ENCODE measurements at regions not wholly inside any gene's neighbourhood (a gene's known extent, or its start where the extent isn't known, plus 50 kb on each side); places are given as distances from the start of the nearest gene placed in this dataset.

GRCh38 chr10:7027913-7028808, 382.7 kb downstream of the SFMBT2 start (continued):
- TF ChIP-seq AFF4 (CRISPR knock-in tag; IDR thresholded peaks at IDR 0.05): no peak
- TF ChIP-seq, protein P1, sequence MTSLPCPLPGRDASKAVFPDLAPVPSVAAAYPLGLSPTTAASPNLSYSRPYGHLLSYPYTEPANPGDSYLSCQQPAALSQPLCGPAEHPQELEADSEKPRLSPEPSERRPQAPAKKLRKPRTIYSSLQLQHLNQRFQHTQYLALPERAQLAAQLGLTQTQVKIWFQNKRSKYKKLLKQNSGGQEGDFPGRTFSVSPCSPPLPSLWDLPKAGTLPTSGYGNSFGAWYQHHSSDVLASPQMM (CRISPR knock-in tag; IDR thresholded peaks at IDR 0.05): no peak
- TF ChIP-seq DACH1 (IDR thresholded peaks at IDR 0.05; ENCODE audit: partially characterized antibody): peak; percentile 80
- TF ChIP-seq EZH2 (IDR thresholded peaks at IDR 0.05; ENCODE audit: borderline replicate concordance, low read depth, low read length): no peak
- no peak for TF ChIP-seq ZKSCAN3 (CRISPR knock-in tag; IDR thresholded peaks at IDR 0.05)
- no peak for TF ChIP-seq IRF2 (CRISPR knock-in tag; IDR thresholded peaks at IDR 0.05)
- TF ChIP-seq BCOR (IDR thresholded peaks at IDR 0.05): peak; percentile 75
- no peak for TF ChIP-seq ZNF551 (CRISPR knock-in tag; IDR thresholded peaks at IDR 0.05)
- no peak for TF ChIP-seq ZC3H4 (CRISPR knock-in tag; IDR thresholded peaks at IDR 0.05; ENCODE audit: borderline replicate concordance)
- no peak for TF ChIP-seq RHOXF2B (CRISPR knock-in tag; conservative IDR thresholded peaks at IDR 0.05)
- no peak for TF ChIP-seq CSDE1 (IDR thresholded peaks at IDR 0.05)
- TF ChIP-seq SREBF1 (IDR thresholded peaks at IDR 0.05; ENCODE audit: borderline replicate concordance, low read depth, low read length): no peak
- TF ChIP-seq, protein P2, sequence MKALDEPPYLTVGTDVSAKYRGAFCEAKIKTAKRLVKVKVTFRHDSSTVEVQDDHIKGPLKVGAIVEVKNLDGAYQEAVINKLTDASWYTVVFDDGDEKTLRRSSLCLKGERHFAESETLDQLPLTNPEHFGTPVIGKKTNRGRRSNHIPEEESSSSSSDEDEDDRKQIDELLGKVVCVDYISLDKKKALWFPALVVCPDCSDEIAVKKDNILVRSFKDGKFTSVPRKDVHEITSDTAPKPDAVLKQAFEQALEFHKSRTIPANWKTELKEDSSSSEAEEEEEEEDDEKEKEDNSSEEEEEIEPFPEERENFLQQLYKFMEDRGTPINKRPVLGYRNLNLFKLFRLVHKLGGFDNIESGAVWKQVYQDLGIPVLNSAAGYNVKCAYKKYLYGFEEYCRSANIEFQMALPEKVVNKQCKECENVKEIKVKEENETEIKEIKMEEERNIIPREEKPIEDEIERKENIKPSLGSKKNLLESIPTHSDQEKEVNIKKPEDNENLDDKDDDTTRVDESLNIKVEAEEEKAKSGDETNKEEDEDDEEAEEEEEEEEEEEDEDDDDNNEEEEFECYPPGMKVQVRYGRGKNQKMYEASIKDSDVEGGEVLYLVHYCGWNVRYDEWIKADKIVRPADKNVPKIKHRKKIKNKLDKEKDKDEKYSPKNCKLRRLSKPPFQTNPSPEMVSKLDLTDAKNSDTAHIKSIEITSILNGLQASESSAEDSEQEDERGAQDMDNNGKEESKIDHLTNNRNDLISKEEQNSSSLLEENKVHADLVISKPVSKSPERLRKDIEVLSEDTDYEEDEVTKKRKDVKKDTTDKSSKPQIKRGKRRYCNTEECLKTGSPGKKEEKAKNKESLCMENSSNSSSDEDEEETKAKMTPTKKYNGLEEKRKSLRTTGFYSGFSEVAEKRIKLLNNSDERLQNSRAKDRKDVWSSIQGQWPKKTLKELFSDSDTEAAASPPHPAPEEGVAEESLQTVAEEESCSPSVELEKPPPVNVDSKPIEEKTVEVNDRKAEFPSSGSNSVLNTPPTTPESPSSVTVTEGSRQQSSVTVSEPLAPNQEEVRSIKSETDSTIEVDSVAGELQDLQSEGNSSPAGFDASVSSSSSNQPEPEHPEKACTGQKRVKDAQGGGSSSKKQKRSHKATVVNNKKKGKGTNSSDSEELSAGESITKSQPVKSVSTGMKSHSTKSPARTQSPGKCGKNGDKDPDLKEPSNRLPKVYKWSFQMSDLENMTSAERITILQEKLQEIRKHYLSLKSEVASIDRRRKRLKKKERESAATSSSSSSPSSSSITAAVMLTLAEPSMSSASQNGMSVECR (CRISPR knock-in tag; IDR thresholded peaks at IDR 0.05): no peak
- TF ChIP-seq, protein P3, sequence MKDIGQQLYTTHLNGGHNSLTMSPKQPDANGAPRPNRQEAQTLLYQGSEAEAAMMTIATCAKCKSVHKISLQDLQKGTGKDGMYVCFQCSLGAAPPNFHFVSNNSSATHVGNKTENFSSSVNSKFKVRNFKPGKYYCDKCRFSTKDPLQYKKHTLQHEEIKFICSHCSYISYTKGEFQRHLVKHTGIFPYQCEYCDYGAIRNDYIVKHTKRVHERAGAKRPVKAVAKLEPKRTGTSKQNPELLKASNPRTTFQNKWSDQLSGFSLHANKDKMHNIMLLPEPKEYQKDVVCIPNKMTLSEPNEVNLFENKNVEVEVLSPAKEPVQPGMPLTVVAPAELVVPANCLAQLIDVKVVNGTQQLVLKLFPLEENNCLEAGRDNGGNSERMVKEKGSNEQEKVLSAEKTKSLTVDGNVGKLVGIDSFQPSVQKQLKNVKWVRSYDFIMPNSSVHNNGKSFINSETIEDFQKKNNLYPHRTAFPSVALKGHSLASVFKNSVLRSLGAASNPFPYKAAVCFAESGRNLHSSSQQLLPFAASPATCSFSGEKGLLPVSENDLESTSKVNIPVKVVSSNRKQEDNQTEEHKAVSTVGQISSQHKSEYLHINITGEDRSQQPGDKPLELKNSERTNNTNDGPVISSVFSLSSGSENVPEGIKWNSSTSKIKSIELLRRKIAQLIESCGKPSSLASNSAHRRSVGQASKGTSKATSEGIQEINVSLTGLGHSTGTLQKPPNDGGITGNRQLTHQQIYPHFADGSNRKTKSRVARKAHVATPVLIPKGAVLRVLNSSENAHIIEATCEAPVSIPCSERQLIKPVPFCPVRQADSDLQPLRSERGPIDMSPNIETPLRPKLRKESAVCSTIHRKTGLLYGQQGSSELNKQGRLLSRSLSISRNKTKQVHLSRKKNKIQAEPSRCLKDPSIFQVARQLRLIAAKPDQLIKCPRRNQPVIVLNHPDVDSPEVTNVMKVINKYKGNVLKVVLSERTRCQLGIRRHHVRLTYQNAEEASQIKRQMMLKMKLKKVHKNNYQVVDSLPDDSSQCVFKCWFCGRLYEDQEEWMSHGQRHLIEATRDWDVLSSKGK (CRISPR knock-in tag; IDR thresholded peaks at IDR 0.05): no peak
- no peak for TF ChIP-seq NR3C1 (CRISPR knock-in tag; IDR thresholded peaks at IDR 0.05)
- no peak for TF ChIP-seq TARDBP (IDR thresholded peaks at IDR 0.05)
- TF ChIP-seq ZNF778 (CRISPR knock-in tag; IDR thresholded peaks at IDR 0.05): no peak
